Fibroblast of pulmonary artery (primary cell): ENCODE measurements at regions not wholly inside any gene's neighbourhood (a gene's known extent, or its start where the extent isn't known, plus 50 kb on each side); places are given as distances from the start of the nearest gene placed in this dataset.

Experiments used
- DNase-seq: peaks from one replicate; pipeline ENCODE4 v3.0.0-alpha.2; 2010; ENCODE audit warnings: low read depth
- H3K4me3 ChIP-seq: replicated peaks from 2 replicates; pipeline ENCODE4 v1.5.1; 2011; ENCODE audit warnings: low read depth, mild to moderate bottlenecking, control low read depth, low read length, moderate library complexity
- TF ChIP-seq, protein P1 (sequence below): IDR thresholded peaks from 2 replicates; pipeline ENCODE4 v1.5.1; 2011; ENCODE audit warnings: mild to moderate bottlenecking, control low read depth, low read length, inconsistent platforms; ENCODE audit errors: missing control alignments

DNA sequence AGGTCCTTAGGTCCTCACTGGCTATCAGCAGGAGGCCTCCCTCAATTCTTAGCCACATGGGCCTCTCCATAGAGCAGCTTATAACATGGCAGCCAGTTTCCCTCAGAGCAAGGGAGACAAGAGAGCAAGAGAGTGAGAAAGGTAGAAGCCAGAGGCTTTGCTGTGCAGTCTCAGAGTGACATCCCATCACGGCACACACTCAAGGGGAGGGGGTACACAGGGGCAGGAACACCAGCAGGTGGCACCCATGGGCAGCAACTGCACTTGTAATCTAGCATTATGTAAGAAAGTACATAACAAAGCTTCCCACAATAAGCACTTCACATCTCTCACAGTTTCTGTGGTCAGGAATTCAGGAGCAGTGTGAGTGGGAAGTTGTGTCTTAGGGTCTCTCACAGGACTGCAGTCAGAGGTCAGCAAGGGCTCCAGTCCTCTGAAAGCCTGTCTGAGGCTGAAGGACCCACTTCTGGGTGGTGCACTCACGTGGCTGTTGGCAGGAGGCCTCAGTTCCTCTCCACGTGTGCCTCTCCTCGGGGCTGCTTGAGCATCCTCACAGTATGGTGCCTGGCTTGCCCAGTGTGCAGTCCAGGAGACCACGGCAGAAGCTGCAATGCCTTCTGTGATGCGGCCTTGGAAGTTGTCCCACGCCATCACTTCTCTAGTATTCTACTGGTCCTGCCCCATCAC lies 159.4 kb downstream of the OAT start:
- peak; percentile 28 for DNase-seq
- H3K4me3 ChIP-seq: no peak overlapping the region
- TF ChIP-seq, protein P1, sequence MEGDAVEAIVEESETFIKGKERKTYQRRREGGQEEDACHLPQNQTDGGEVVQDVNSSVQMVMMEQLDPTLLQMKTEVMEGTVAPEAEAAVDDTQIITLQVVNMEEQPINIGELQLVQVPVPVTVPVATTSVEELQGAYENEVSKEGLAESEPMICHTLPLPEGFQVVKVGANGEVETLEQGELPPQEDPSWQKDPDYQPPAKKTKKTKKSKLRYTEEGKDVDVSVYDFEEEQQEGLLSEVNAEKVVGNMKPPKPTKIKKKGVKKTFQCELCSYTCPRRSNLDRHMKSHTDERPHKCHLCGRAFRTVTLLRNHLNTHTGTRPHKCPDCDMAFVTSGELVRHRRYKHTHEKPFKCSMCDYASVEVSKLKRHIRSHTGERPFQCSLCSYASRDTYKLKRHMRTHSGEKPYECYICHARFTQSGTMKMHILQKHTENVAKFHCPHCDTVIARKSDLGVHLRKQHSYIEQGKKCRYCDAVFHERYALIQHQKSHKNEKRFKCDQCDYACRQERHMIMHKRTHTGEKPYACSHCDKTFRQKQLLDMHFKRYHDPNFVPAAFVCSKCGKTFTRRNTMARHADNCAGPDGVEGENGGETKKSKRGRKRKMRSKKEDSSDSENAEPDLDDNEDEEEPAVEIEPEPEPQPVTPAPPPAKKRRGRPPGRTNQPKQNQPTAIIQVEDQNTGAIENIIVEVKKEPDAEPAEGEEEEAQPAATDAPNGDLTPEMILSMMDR: peak; percentile 30

DNA sequence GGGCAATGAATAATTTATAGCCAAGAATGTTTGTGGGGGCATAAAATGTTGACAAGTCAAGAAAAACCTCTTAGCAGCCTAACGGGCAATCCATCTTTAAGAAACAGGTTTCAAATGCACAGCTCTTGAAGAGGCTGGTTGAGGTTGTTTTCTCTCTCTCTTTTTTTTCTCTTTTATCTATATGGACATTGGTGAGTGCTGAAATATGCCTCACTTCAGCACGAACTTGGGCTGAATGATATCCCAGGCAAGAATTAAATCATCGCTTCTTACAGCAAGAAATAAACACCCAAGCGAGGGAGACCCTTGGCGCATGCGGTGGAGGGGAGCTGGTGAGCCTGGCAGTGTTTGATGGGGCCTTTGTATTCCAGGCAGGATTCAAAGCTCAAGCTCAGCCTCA lies 160.9 kb downstream of the OAT start:
- DNase-seq: no peak
- no peak overlapping the region for H3K4me3 ChIP-seq
- TF ChIP-seq, protein P1: no peak

DNA sequence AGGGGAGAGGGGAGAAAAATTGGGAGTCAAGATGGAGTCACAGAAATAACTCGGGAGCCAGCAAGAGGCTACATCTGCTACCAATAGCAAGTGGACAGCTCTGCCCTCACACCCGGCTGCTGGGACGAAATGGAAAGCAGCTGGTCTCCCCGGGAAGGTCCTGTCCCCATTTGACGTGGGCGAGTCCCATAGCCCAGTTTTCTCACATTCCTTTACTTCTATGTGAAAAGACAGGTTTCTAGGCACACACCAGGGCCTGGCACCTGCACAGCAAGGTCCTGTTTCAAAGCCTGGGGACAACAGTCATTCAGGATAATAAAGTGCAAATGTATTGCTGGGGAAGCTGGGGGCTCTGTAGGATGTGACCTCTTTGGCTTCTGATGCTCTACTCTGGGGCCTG lies 162.6 kb downstream of the OAT start:
- TF ChIP-seq, protein P1: no peak
- no peak for DNase-seq
- no peak overlapping the region for H3K4me3 ChIP-seq

DNA sequence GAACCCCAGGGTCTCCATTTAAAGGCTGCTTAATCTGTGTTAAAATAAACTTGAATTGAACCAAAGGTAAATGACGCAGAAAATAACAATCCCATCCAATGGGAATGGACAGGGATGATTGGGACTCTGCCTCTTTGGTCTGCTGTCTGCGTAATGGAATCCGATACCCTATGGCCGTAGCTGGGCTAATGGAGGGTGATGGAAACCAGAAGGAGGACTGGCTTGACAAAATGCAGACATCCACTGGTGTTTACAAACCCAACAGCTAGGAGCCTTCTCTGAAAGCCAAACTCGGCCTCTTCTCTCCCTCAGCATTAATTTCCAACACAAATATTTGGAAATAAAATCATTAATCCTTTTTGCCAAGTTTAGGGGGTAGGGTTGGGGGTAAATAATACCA lies 162.2 kb upstream of the CHST15 start:
- TF ChIP-seq, protein P1: no peak
- no peak for DNase-seq

DNA sequence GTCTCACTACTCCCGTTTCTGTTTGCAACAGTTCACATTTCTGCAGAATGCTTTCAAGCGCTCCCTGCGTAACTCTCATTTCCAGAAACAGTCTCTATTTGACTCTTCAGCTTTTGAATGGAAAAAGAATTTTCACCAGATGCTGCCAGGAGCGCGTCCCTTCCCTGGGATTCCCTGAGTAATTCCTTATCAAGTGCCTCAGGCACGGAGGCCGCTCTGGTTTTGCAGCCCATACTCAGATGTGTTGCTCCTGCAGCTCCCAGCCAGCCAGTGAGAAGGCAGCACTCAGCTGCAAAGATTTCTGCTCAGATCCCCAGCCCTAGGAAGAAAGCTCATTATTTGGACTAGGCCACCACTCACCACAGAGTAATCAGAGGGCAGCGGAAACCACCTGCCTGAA lies 161.1 kb upstream of the CHST15 start:
- no peak for DNase-seq
- TF ChIP-seq, protein P1: no peak
- no peak overlapping the region for H3K4me3 ChIP-seq

More for the DNA sequence above, 162.2 kb upstream of the CHST15 start:
- no peak overlapping the region for H3K4me3 ChIP-seq

DNA sequence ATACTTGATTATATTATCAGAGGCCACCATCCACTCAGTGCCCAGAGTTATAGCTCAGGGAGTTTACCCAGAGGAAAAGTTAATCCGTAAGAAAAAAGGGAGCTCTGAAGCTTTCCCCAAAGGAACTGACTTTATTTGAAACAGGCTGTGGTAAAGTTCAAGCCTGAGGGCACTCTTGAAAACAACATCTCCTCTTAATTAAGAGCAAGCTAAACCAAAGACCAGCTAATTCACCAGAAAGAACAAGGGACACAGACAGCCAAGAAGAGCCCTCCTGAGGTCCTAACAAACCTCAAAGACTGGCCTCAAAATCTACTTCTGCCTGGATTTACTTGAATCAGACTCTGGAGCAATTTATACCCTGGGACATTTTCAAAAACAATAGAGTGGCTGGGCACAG lies 159.6 kb upstream of the CHST15 start:
- DNase-seq: no peak
- H3K4me3 ChIP-seq: no peak overlapping the region
- TF ChIP-seq, protein P1: no peak

DNA sequence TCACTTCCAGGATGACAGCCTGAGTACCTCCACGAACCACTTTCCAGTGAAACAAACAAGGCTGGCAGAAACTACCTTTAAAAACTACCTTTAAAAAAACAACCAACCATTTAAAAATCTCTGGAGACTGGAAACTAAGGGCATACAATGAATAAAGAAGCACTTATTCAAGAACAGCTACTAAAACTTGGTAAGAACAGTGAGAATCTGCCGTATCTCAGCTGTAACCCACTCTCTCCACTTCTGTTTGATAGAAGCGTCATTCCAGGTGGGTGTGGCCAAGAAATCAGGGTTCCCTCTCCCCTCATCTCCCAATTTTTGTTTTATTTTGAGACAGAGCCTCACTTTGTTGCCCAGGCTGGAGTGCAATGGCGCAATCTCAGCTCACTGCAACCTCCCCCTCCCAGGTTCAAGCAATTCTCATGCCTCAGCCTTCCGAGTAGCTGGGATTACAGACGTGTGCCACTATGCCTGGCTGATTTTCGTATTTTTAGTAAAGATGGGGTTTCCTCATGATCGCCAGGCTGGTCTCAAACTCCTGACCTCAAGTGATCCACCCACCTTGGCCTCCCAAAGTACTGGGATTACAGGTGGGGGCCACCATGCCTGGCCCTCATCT lies 158.8 kb upstream of the CHST15 start:
- H3K4me3 ChIP-seq: no peak overlapping the region
- DNase-seq: no peak
- TF ChIP-seq, protein P1: no peak
